ENCODE measurements at regions not wholly inside any gene's neighbourhood (a gene's known extent, or its start where the extent isn't known, plus 50 kb on each side); places are given as distances from the start of the nearest gene placed in this dataset.

- TF ChIP-seq CTCF (IDR thresholded peaks at IDR 0.05 in 2 of 3, conservative IDR thresholded peaks at IDR 0.05 in 1 of 3; ENCODE audit: borderline replicate concordance in 1 of 3, insufficient read depth in 1 of 3, low read depth in 2 of 3, low read length in 2 of 3) (no peak), YY1 (IDR thresholded peaks at IDR 0.05; ENCODE audit: extremely low read depth, insufficient replicate concordance, low read depth, low read length) (no peak), POLR2AphosphoS5 (IDR thresholded peaks at IDR 0.05; ENCODE audit: low read depth, low read length) (no peak), MAX (IDR thresholded peaks at IDR 0.05) (no peak), POLR2A (IDR thresholded peaks at IDR 0.05; ENCODE audit: borderline replicate concordance, extremely low read depth, insufficient read depth, insufficient read length) (no peak), JUND (IDR thresholded peaks at IDR 0.05) (no peak)
Observed at GRCh38 chr6:115554060-115554459, 506.6 kb downstream of the FRK start.
